Cardiac muscle cell (in vitro differentiated cells and primary cell): ENCODE measurements at regions not wholly inside any gene's neighbourhood (a gene's known extent, or its start where the extent isn't known, plus 50 kb on each side); places are given as distances from the start of the nearest gene placed in this dataset.

Experiments
- DNase-seq, 2 donors: peaks; one replicate each; pipeline versions ENCODE4 v3.0.0 to v3.0.0-alpha.2; 2010 to 2017; ENCODE audit warnings: low read depth in 1 of 2, low spot score in 1 of 2
- H3K27ac ChIP-seq: fragments of 200-600 bp; sonication (generic); 2 replicates; pipeline ENCODE4 v1.5.1; 2016
- H3K27me3 ChIP-seq: fragments of 200-600 bp; sonication (generic); 2 replicates; pipeline ENCODE4 v1.6.0; 2016; ENCODE audit warnings: control low read depth
- H3K36me3 ChIP-seq: fragments of 200-600 bp; sonication (generic); 2 replicates; pipeline ENCODE4 v1.5.1; 2016; ENCODE audit warnings: control low read depth
- H3K4me1 ChIP-seq: fragments of 200-600 bp; sonication (generic); 2 replicates; pipeline ENCODE4 v1.8.1; 2017; ENCODE audit warnings: low read depth, mild to moderate bottlenecking, mixed run types
- H3K4me3 ChIP-seq: fragments of 200-600 bp; sonication (generic); 2 replicates; pipeline ENCODE4 v1.5.1; 2016; ENCODE audit warnings: mild to moderate bottlenecking
- H3K9me3 ChIP-seq: fragments of 200-600 bp; sonication (generic); 2 replicates; pipeline ENCODE4 v1.5.1; 2017; ENCODE audit warnings: low read depth, mild to moderate bottlenecking, control low read depth
- CTCF ChIP-seq: IDR thresholded peaks from 2 replicates; pipeline ENCODE4 v1.5.1; 2012; ENCODE audit warnings: low read depth, mild to moderate bottlenecking, low read length

DNA sequence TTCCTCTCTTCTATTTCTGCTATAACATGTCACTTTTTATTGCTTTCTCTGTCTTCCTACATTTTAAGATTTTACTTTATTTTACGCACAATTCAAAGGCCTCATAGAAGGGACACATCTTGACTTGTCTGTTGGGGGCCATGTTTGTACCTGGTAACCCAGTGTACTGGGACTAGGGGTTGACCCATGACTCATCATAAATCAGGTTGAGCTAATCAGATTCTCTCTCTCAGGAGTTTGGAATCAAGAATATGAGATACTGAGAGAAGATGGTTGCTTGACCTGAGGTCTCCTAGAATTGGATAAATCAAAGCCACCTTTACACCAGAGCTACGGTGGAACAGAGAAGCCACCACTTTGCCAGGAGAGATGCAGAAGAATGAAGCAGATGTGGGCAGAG lies 153.0 kb downstream of the UXS1 start:
- Histone ChIP-seq H3K4me1 (peaks cover 6% of the 10 kb centered on the region), H3K9me3 (no peaks in the 10 kb centered on the region), H3K27me3 (no peaks in the 10 kb centered on the region), H3K36me3 (no peaks in the 10 kb centered on the region), H3K4me3 (no peak overlapping the region), H3K27ac (no peak overlapping the region)
- no peak for TF ChIP-seq CTCF
- DNase-seq, result no peak

DNA sequence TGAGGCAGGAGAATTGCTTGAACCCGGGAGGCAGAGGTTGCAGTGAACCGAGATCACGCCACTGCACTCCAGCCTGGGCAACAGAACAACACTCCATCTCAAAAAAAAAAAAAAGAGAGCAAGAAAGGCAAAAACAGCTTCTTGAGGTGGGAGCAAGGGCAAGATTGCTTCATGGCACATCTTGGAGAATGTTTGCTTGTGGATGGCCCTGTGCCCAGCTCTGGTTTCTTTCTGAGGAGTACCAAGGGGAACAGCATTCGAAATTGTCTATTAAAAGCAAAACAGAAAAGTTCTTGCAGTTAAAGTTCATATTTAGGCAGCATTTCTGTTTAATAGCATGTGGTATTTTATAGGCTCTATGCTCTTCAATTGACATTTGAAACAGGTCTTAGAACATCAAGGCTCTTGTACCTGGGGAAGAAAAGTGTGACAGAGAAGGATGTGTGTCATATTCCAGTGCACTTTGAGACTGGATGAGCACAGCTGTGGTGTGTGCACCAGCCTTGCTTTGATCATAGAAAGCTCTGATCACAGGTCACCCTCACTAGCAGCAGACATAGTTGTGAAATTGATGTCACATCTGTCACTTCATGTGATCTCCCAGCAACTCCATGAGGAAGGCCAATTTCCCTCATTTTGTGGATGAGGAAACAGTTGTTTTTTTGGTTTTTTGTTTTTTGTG lies 154.3 kb downstream of the UXS1 start:
- no peaks in the 10 kb centered on the region for H3K36me3 ChIP-seq
- H3K4me1 ChIP-seq, result peaks cover 6% of the 10 kb centered on the region
- no peak for TF ChIP-seq CTCF
- H3K4me3 ChIP-seq, result no peak overlapping the region
- H3K9me3 ChIP-seq, result no peaks in the 10 kb centered on the region
- DNase-seq, result peak in 1 of 2 donors; percentile 13
- no peak overlapping the region for H3K27ac ChIP-seq
- no peaks in the 10 kb centered on the region for H3K27me3 ChIP-seq

DNA sequence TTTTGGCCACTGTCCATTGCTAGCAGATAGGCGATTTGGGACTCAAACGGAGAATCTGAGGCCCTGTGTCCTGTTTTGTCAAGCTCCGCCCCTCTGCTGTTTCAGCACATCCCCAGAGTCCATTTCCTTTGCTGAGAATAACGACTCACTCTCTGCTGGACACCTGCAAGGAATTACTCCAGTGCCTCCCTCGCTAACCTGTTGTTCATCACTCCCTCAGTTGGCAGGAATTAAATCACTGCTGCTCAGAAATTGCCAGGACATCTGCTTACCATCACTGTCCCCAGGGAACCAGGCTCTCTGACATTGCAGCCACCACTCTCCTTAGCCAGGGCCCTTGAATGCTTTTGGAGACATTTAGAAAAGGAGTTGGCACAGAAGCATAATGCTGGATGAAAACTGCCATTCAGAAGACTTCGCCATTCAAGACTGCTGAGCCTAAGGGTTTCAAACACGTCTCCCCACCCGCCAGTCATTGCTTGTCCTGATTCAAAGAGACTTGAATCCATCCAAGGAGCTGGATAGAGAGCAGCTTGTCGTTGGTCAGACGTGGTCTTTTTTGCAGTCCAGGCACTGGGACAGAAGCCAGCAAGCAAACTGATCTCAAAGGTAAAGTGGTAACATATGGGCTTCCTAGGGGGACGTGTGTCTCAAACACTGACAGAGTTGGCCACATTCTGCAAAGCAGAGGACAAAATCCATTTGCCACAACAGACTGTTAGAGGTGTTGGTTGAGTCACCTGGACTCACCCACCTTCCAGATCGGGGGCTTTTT lies 155.3 kb downstream of the UXS1 start:
- no peak overlapping the region for H3K4me3 ChIP-seq
- peaks cover 3% of the 10 kb centered on the region for H3K4me1 ChIP-seq
- DNase-seq, result peak in 1 of 2 donors; percentile 24
- H3K27me3 ChIP-seq, result no peaks in the 10 kb centered on the region
- H3K9me3 ChIP-seq, result no peaks in the 10 kb centered on the region
- no peaks in the 10 kb centered on the region for H3K36me3 ChIP-seq
- no peak for TF ChIP-seq CTCF
- no peak overlapping the region for H3K27ac ChIP-seq

DNA sequence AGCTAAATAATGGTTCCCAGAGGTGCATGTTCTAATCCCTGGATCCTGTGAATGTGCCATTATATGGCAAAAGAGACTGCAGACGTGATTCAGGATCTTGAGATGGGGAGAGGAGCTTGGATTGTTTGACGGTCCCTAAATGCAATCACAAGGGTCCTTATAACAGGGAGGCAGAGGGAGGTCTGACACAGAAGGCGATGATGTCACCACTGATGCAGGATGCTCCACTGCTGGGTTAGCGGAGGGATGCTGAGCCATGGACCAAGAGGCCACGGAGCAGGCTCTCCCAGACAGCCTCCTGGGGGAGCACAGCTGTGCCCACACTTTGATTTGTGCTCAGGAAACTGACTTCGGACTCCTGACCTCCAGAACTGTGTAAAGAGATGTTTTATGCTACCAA lies 156.2 kb downstream of the UXS1 start:
- Histone ChIP-seq H3K9me3 (no peaks in the 10 kb centered on the region), H3K27me3 (no peaks in the 10 kb centered on the region), H3K36me3 (no peaks in the 10 kb centered on the region), H3K4me3 (no peak overlapping the region), H3K4me1 (peaks cover 3% of the 10 kb centered on the region), H3K27ac (no peak overlapping the region)
- DNase-seq, result no peak
- no peak for TF ChIP-seq CTCF

- no peaks in the 10 kb centered on the region for H3K9me3 ChIP-seq
- no peaks in the 10 kb centered on the region for H3K36me3 ChIP-seq
- H3K4me3 ChIP-seq, result no peak overlapping the region
Measured at GRCh38 chr2:106037262-106037661, 156.8 kb downstream of the UXS1 start.

More at GRCh38 chr2:106037262-106037661, 156.8 kb downstream of the UXS1 start:
- peaks cover 3% of the 10 kb centered on the region for H3K4me1 ChIP-seq
- no peak for DNase-seq
- H3K27ac ChIP-seq, result no peak overlapping the region
- no peaks in the 10 kb centered on the region for H3K27me3 ChIP-seq
- TF ChIP-seq CTCF, result no peak
